ENCODE measurements at regions not wholly inside any gene's neighbourhood (a gene's known extent, or its start where the extent isn't known, plus 50 kb on each side); places are given as distances from the start of the nearest gene placed in this dataset.
"Not testable (repeated sequence)": the region's sequence is repeated elsewhere in the genome, so short reads cannot be mapped to it uniquely, and the experiment has no call there.

- Histone ChIP-seq H3K27ac (no peak overlapping the region), H3K4me1 (no peaks in the 10 kb centered on the region), H3K9me3 (no peaks in the 10 kb centered on the region), H3K27me3 (no peaks in the 10 kb centered on the region), H3K36me3 (no peaks in the 10 kb centered on the region), H3K4me3 (no peak overlapping the region)
- no peak for ATAC-seq
- intact Hi-C loops (cut with DNase I): no loop called here
- TF ChIP-seq POLR2A (IDR thresholded peaks at IDR 0.05) (no peak), CTCF (IDR thresholded peaks at IDR 0.05) (no peak)
- DNase-seq: no peak
- WGBS (ENCODE audit: insufficient coverage, low coverage, low lambda C conversion rate, missing lambda C conversion rate): 35% methylated on average over 4 of the region's 4 CpGs
Measured at GRCh38 chr7:109579901-109580300, 1010.2 kb downstream of the DNAJB9 start.

- TF ChIP-seq CTCF (IDR thresholded peaks at IDR 0.05): no peak
- TF ChIP-seq POLR2A (IDR thresholded peaks at IDR 0.05): no peak
- ATAC-seq: no peak
- Histone ChIP-seq H3K9me3 (no peaks in the 10 kb centered on the region), H3K27ac (no peak overlapping the region), H3K36me3 (no peaks in the 10 kb centered on the region), H3K27me3 (no peaks in the 10 kb centered on the region), H3K4me1 (no peaks in the 10 kb centered on the region), H3K4me3 (no peak overlapping the region)
- intact Hi-C loops (cut with DNase I): no loop called here
- no peak for DNase-seq
Measured at GRCh38 chr7:109582211-109582610, 1012.5 kb downstream of the DNAJB9 start.

- H3K4me1 ChIP-seq; H3K36me3 ChIP-seq; H3K27ac ChIP-seq; H3K27me3 ChIP-seq; ATAC-seq; intact Hi-C loops (cut with DNase I); H3K4me3 ChIP-seq; DNase-seq; H3K9me3 ChIP-seq: not testable (repeated sequence)
- WGBS (ENCODE audit: insufficient coverage, low coverage, low lambda C conversion rate, missing lambda C conversion rate): 72% methylated on average over 5 of the region's 9 CpGs
Measured at GRCh38 chr7:109596948-109597347, 1027.3 kb downstream of the DNAJB9 start.

- intact Hi-C loops (cut with DNase I): no loop called here
- 93% methylated on average over 1 of the region's 1 CpG for WGBS (ENCODE audit: insufficient coverage, low coverage, low lambda C conversion rate, missing lambda C conversion rate)
- ATAC-seq (no peak), DNase-seq (no peak)
- no peak overlapping the region for H3K27ac ChIP-seq
- H3K4me1 ChIP-seq: no peaks in the 10 kb centered on the region
- no peaks in the 10 kb centered on the region for H3K9me3 ChIP-seq
- no peak overlapping the region for H3K4me3 ChIP-seq
- H3K27me3 ChIP-seq: no peaks in the 10 kb centered on the region
- TF ChIP-seq CTCF (IDR thresholded peaks at IDR 0.05): no peak
- no peak for TF ChIP-seq POLR2A (IDR thresholded peaks at IDR 0.05)
- no peaks in the 10 kb centered on the region for H3K36me3 ChIP-seq
Measured at GRCh38 chr7:109611656-109612055, 1042.0 kb downstream of the DNAJB9 start.

GRCh38 chr7:109616551-109617069 is 1046.9 kb downstream of the DNAJB9 start:
- WGBS (ENCODE audit: insufficient coverage, low coverage, low lambda C conversion rate, missing lambda C conversion rate): 93% methylated on average over 3 of the region's 3 CpGs

More at GRCh38 chr7:109616551-109617069, 1046.9 kb downstream of the DNAJB9 start:
- DNase-seq: no peak
- Histone ChIP-seq H3K36me3 (no peaks in the 10 kb centered on the region), H3K4me1 (no peaks in the 10 kb centered on the region), H3K27ac (no peak overlapping the region), H3K9me3 (no peaks in the 10 kb centered on the region), H3K27me3 (no peaks in the 10 kb centered on the region), H3K4me3 (no peak overlapping the region)
- TF ChIP-seq POLR2A (IDR thresholded peaks at IDR 0.05) (no peak), CTCF (IDR thresholded peaks at IDR 0.05) (no peak)
- no peak for ATAC-seq
- intact Hi-C loops (cut with DNase I): no loop called here

Measured in right lobe of liver (tissue), 6 donors.